Thyroid gland (tissue), 4 donors: ENCODE measurements at regions not wholly inside any gene's neighbourhood (a gene's known extent, or its start where the extent isn't known, plus 50 kb on each side); places are given as distances from the start of the nearest gene placed in this dataset.

Experiments
- DNase-seq, 2 donors: peaks; one replicate each; pipeline ENCODE4 v3.0.0-alpha.2; 2019
- H3K27ac ChIP-seq, 3 donors: fragments of 200-600 bp; sonication (generic); 1 replicate in 2 of 3; 2 replicates in 1 of 3; pipeline ENCODE4 v1.5.1; 2016 to 2019; ENCODE audit warnings: mild to moderate bottlenecking in 1 of 3, moderate library complexity in 1 of 3
- H3K27me3 ChIP-seq: fragments of 200-600 bp; sonication (generic); one replicate; pipeline ENCODE4 v1.5.1; 2019
- H3K36me3 ChIP-seq, 2 donors: fragments of 200-600 bp; sonication (generic); one replicate each; pipeline ENCODE4 v1.5.1; 2016 to 2019
- H3K4me1 ChIP-seq, 2 donors: fragments of 200-600 bp; sonication (generic); one replicate each; pipeline ENCODE4 v1.5.1; 2017 to 2019
- H3K4me3 ChIP-seq, 3 donors: fragments of 200-600 bp; sonication (generic); replicated peaks in 1 of 3; 1 replicate in 2 of 3; 2 replicates in 1 of 3; pipeline ENCODE4 v1.5.1; 2016; ENCODE audit warnings: mild to moderate bottlenecking in 1 of 3
- H3K9me3 ChIP-seq: fragments of 200-600 bp; sonication (generic); one replicate; pipeline ENCODE4 v1.5.1; 2017
- CTCF ChIP-seq, 6 experiments: fragments of 200-600 bp in 3 of 6; fragments of 450-650 bp in 3 of 6; sonication (generic) in 3 of 6; IDR thresholded peaks; one replicate each; pipeline ENCODE4 v1.5.1; 2016 to 2019; ENCODE audit warnings: antibody characterized with exemption in 6 of 6, mild to moderate bottlenecking in 2 of 6, inconsistent platforms in 1 of 6, moderate library complexity in 1 of 6
- POLR2A ChIP-seq, 2 donors: fragments of 450-650 bp; IDR thresholded peaks; one replicate each; pipeline ENCODE4 v1.6.1; 2017; ENCODE audit warnings: antibody characterized with exemption in 2 of 2, mild to moderate bottlenecking in 2 of 2, moderate library complexity in 1 of 2
- WGBS, 2 donors: methylation state at CpG; one replicate each; pipeline ENCODE4 v1.1.5; 2017; 5-methylcytosine and 5-hydroxymethylcytosine counted together
- intact Hi-C: fragments of 100-400 bp; cut with DNase I; formaldehyde crosslinking; loops from one replicate; pipeline ENCODE4 v1.15.1; 2023

- no peak for TF ChIP-seq CTCF (IDR thresholded peaks at IDR 0.05)
- no peak for TF ChIP-seq POLR2A (IDR thresholded peaks at IDR 0.05)
- DNase-seq: no peak
- Histone ChIP-seq H3K27ac (no peak overlapping the region), H3K27me3 (no peaks in the 10 kb centered on the region), H3K4me3 (no peak overlapping the region), H3K36me3 (no peaks in the 10 kb centered on the region), H3K4me1 (no peaks in the 10 kb centered on the region), H3K9me3 (no peaks in the 10 kb centered on the region)
- WGBS, 2 donors: 95 to 97% methylated on average over 26 of the region's 26 CpGs
- intact Hi-C loops: no loop called here
Observed at GRCh38 chr12:19941096-19941495, 427.2 kb upstream of the PDE3A start.

- Histone ChIP-seq H3K36me3 (no peaks in the 10 kb centered on the region), H3K27ac (no peak overlapping the region), H3K9me3 (no peaks in the 10 kb centered on the region), H3K4me1 (no peaks in the 10 kb centered on the region), H3K27me3 (no peaks in the 10 kb centered on the region), H3K4me3 (no peak overlapping the region)
- TF ChIP-seq POLR2A (IDR thresholded peaks at IDR 0.05) (no peak), CTCF (IDR thresholded peaks at IDR 0.05) (no peak)
- 88 to 92% methylated on average over 5 of the region's 5 CpGs for WGBS, 2 donors
- intact Hi-C loops: no loop called here
- no peak for DNase-seq
Observed at GRCh38 chr12:19945559-19946435, 422.5 kb upstream of the PDE3A start.

DNA sequence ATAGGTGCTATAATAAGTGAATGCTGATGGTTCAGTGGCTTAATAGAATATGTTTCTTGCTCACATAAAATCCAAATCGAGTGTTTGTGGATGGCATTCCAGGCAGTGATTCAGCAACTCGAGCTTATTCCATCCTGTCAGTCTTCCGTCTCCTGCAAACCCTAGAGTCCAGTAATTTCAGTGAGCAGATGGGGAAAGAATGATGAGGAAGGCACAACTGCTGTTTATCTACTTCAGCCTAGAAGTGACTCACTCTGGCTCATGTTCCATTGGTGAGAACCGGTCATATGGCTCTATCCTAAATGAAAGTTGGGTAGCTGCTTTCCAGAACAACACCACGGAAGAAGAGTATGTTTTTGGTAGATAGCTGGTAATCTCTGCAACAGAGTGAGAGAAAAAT lies 421.8 kb upstream of the PDE3A start:
- intact Hi-C loops: no loop called here

DNA sequence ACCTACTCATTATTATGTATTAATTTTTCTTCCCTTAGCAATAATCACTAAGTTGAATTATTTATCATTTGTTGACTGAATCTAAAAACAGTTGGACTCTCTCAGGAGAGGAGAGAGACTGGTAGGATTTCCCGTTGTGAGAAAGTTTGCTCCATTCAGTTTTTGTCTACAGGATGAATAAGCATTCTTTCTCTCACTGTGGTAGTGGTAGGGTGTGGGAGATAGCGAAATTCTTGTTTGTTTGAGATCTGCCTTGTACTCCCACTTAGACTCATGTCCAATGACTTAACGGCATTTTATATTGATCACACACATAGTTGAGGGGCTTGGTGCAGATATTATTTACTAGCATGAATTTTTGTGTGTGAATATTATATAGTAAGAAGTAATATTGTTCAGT lies 421.0 kb upstream of the PDE3A start:
- Histone ChIP-seq H3K27ac (no peak overlapping the region), H3K4me3 (no peak overlapping the region), H3K4me1 (no peaks in the 10 kb centered on the region), H3K27me3 (no peaks in the 10 kb centered on the region), H3K9me3 (no peaks in the 10 kb centered on the region), H3K36me3 (no peaks in the 10 kb centered on the region)
- TF ChIP-seq CTCF (IDR thresholded peaks at IDR 0.05) (no peak), POLR2A (IDR thresholded peaks at IDR 0.05) (no peak)
- intact Hi-C loops: no loop called here
- no peak for DNase-seq
- WGBS, 2 donors: 82 to 86% methylated on average over 3 of the region's 3 CpGs

More for the DNA sequence above, 421.8 kb upstream of the PDE3A start:
- Histone ChIP-seq H3K27ac (no peak overlapping the region), H3K4me3 (no peak overlapping the region), H3K4me1 (no peaks in the 10 kb centered on the region), H3K36me3 (no peaks in the 10 kb centered on the region), H3K27me3 (no peaks in the 10 kb centered on the region), H3K9me3 (no peaks in the 10 kb centered on the region)
- no peak for DNase-seq
- no peak for TF ChIP-seq POLR2A (IDR thresholded peaks at IDR 0.05)
- TF ChIP-seq CTCF (IDR thresholded peaks at IDR 0.05): no peak
- 86 to 89% methylated on average over 5 of the region's 5 CpGs for WGBS, 2 donors

GRCh38 chr12:19951664-19952063 lies 416.7 kb upstream of the PDE3A start:
- TF ChIP-seq CTCF (IDR thresholded peaks at IDR 0.05) (no peak), POLR2A (IDR thresholded peaks at IDR 0.05) (no peak)
- Histone ChIP-seq H3K4me3 (no peak overlapping the region), H3K4me1 (no peaks in the 10 kb centered on the region), H3K27ac (no peak overlapping the region), H3K36me3 (no peaks in the 10 kb centered on the region), H3K9me3 (no peaks in the 10 kb centered on the region), H3K27me3 (no peaks in the 10 kb centered on the region)
- 65 to 75% methylated on average over 4 of the region's 4 CpGs for WGBS, 2 donors
- no peak for DNase-seq
- intact Hi-C loops: no loop called here
